Medulla oblongata (tissue), 1 donor: ENCODE measurements at regions not wholly inside any gene's neighbourhood (a gene's known extent, or its start where the extent isn't known, plus 50 kb on each side); places are given as distances from the start of the nearest gene placed in this dataset.

Source experiments
- DNase-seq: peaks from one replicate; pipeline ENCODE4 v3.0.0-alpha.2; 2015; ENCODE audit errors: extremely low spot score

- DNase-seq: no peak
These were observed 226.7 kb upstream of the MYOCD start for GRCh38 chr17:12438813-12439586.

- DNase-seq: no peak
These were observed 220.4 kb upstream of the MYOCD start for GRCh38 chr17:12445331-12445730.

GRCh38 chr17:12457493-12457892 lies 208.2 kb upstream of the MYOCD start:
- DNase-seq: no peak

GRCh38 chr17:12459736-12460135 lies 206.0 kb upstream of the MYOCD start:
- no peak for DNase-seq

GRCh38 chr17:12463102-12463501 lies 202.6 kb upstream of the MYOCD start:
- no peak for DNase-seq

GRCh38 chr17:12472252-12473173 lies 193.2 kb upstream of the MYOCD start:
- no peak for DNase-seq

- no peak for DNase-seq
These were observed 187.4 kb upstream of the MYOCD start for GRCh38 chr17:12478311-12478710.

GRCh38 chr17:12485361-12485906 lies 180.3 kb upstream of the MYOCD start:
- no peak for DNase-seq

- DNase-seq: no peak
These were observed 176.4 kb upstream of the MYOCD start for GRCh38 chr17:12489325-12489724.

- DNase-seq: no peak
These were observed 173.2 kb upstream of the MYOCD start for GRCh38 chr17:12492450-12492849.

GRCh38 chr17:12505866-12506265 lies 159.8 kb upstream of the MYOCD start:
- DNase-seq: no peak

- no peak for DNase-seq
These were observed 158.6 kb upstream of the MYOCD start for GRCh38 chr17:12507026-12507595.

GRCh38 chr17:12509801-12510200 lies 155.9 kb upstream of the MYOCD start:
- DNase-seq: no peak

- DNase-seq: no peak
These were observed 155.2 kb upstream of the MYOCD start for GRCh38 chr17:12510535-12510934.

GRCh38 chr17:12512694-12513355 lies 152.9 kb upstream of the MYOCD start:
- DNase-seq: no peak

- DNase-seq: no peak
These were observed 151.1 kb upstream of the MYOCD start for GRCh38 chr17:12514596-12514995.

- no peak for DNase-seq
These were observed 145.6 kb upstream of the MYOCD start for GRCh38 chr17:12519956-12520594.

- no peak for DNase-seq
These were observed 144.3 kb upstream of the MYOCD start for GRCh38 chr17:12521416-12521815.

GRCh38 chr17:12522336-12522735 lies 143.4 kb upstream of the MYOCD start:
- DNase-seq: no peak

GRCh38 chr17:12522743-12523183 lies 142.9 kb upstream of the MYOCD start:
- no peak for DNase-seq

- no peak for DNase-seq
These were observed 142.4 kb upstream of the MYOCD start for GRCh38 chr17:12523244-12523643.
